Liver (tissue), 3 donors: ENCODE measurements at regions not wholly inside any gene's neighbourhood (a gene's known extent, or its start where the extent isn't known, plus 50 kb on each side); places are given as distances from the start of the nearest gene placed in this dataset.

Experiments used
- FOXA1 ChIP-seq: IDR thresholded peaks from 2 replicates; pipeline ENCODE4 v1.6.1; 2016; ENCODE audit warnings: antibody characterized with exemption
- JUND ChIP-seq, 2 donors: IDR thresholded peaks; 2 replicates each; pipeline ENCODE4 v1.6.1; 2016; ENCODE audit warnings: antibody characterized with exemption in 2 of 2
- RAD21 ChIP-seq, 2 donors: IDR thresholded peaks; 2 replicates each; pipeline ENCODE4 v1.6.1; 2016; ENCODE audit warnings: antibody characterized with exemption in 2 of 2, mild to moderate bottlenecking in 2 of 2
- RXRA ChIP-seq, 2 donors: IDR thresholded peaks; 2 replicates each; pipeline ENCODE4 v1.6.1; 2017 to 2018; ENCODE audit warnings: antibody characterized with exemption in 2 of 2, mild to moderate bottlenecking in 1 of 2
- TAF1 ChIP-seq: conservative IDR thresholded peaks from 2 replicates; pipeline ENCODE4 v1.6.1; 2016; ENCODE audit warnings: antibody characterized with exemption, mild to moderate bottlenecking
- TF ChIP-seq, protein P1 (sequence below): fragments of 150-350 bp; IDR thresholded peaks from 2 replicates; pipeline ENCODE4 v1.5.1; 2017; ENCODE audit warnings: improper control_type of control experiment, low read depth, low read length; ENCODE audit not compliant: missing input control
- TF ChIP-seq, protein P2 (sequence below): IDR thresholded peaks from 2 replicates; pipeline ENCODE4 v1.6.1; 2016; ENCODE audit warnings: antibody characterized with exemption
- TF ChIP-seq, protein P3 (sequence below): IDR thresholded peaks from 2 replicates; pipeline ENCODE4 v1.6.1; 2016; ENCODE audit warnings: antibody characterized with exemption, mild to moderate bottlenecking
- TF ChIP-seq, protein P4 (sequence below): IDR thresholded peaks from 2 replicates; pipeline ENCODE4 v1.6.1; 2016; ENCODE audit warnings: antibody characterized with exemption
- donor health status: healthy.
- donor health status: healthy.

DNA sequence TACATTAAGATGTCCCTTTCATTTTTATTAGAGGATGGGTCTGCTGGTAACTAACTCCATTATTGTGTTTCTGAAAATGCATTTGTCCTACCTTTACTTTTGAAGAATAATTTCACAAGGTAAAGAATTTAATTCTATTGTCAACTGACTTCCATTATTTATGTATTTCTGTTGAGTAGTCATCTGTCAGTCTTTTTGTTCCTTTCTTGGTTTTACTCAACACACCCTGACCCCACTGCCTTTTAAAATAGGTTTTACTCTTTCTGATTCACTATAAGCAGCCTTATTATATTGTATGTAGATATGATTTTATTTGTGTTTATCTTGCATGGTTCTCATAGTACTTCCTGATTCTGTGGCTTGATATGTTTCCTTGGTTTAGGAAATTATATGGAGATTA lies 237.5 kb downstream of the TGFB2 start:
- TF ChIP-seq, protein P1, sequence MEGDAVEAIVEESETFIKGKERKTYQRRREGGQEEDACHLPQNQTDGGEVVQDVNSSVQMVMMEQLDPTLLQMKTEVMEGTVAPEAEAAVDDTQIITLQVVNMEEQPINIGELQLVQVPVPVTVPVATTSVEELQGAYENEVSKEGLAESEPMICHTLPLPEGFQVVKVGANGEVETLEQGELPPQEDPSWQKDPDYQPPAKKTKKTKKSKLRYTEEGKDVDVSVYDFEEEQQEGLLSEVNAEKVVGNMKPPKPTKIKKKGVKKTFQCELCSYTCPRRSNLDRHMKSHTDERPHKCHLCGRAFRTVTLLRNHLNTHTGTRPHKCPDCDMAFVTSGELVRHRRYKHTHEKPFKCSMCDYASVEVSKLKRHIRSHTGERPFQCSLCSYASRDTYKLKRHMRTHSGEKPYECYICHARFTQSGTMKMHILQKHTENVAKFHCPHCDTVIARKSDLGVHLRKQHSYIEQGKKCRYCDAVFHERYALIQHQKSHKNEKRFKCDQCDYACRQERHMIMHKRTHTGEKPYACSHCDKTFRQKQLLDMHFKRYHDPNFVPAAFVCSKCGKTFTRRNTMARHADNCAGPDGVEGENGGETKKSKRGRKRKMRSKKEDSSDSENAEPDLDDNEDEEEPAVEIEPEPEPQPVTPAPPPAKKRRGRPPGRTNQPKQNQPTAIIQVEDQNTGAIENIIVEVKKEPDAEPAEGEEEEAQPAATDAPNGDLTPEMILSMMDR, result no peak
- no peak for TF ChIP-seq RXRA (IDR thresholded peaks at IDR 0.05)
- TF ChIP-seq, protein P2, sequence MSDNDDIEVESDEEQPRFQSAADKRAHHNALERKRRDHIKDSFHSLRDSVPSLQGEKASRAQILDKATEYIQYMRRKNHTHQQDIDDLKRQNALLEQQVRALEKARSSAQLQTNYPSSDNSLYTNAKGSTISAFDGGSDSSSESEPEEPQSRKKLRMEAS, result no peak
- no peak for TF ChIP-seq TAF1
- TF ChIP-seq FOXA1, result no peak
- no peak for TF ChIP-seq RAD21 (IDR thresholded peaks at IDR 0.05)
- no peak for TF ChIP-seq JUND (IDR thresholded peaks at IDR 0.05)
- TF ChIP-seq, protein P3, sequence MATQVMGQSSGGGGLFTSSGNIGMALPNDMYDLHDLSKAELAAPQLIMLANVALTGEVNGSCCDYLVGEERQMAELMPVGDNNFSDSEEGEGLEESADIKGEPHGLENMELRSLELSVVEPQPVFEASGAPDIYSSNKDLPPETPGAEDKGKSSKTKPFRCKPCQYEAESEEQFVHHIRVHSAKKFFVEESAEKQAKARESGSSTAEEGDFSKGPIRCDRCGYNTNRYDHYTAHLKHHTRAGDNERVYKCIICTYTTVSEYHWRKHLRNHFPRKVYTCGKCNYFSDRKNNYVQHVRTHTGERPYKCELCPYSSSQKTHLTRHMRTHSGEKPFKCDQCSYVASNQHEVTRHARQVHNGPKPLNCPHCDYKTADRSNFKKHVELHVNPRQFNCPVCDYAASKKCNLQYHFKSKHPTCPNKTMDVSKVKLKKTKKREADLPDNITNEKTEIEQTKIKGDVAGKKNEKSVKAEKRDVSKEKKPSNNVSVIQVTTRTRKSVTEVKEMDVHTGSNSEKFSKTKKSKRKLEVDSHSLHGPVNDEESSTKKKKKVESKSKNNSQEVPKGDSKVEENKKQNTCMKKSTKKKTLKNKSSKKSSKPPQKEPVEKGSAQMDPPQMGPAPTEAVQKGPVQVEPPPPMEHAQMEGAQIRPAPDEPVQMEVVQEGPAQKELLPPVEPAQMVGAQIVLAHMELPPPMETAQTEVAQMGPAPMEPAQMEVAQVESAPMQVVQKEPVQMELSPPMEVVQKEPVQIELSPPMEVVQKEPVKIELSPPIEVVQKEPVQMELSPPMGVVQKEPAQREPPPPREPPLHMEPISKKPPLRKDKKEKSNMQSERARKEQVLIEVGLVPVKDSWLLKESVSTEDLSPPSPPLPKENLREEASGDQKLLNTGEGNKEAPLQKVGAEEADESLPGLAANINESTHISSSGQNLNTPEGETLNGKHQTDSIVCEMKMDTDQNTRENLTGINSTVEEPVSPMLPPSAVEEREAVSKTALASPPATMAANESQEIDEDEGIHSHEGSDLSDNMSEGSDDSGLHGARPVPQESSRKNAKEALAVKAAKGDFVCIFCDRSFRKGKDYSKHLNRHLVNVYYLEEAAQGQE, result no peak
- TF ChIP-seq, protein P4, sequence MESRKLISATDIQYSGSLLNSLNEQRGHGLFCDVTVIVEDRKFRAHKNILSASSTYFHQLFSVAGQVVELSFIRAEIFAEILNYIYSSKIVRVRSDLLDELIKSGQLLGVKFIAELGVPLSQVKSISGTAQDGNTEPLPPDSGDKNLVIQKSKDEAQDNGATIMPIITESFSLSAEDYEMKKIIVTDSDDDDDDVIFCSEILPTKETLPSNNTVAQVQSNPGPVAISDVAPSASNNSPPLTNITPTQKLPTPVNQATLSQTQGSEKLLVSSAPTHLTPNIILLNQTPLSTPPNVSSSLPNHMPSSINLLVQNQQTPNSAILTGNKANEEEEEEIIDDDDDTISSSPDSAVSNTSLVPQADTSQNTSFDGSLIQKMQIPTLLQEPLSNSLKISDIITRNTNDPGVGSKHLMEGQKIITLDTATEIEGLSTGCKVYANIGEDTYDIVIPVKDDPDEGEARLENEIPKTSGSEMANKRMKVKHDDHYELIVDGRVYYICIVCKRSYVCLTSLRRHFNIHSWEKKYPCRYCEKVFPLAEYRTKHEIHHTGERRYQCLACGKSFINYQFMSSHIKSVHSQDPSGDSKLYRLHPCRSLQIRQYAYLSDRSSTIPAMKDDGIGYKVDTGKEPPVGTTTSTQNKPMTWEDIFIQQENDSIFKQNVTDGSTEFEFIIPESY, result no peak
